Astrocyte (in vitro differentiated cells and primary cell): ENCODE measurements at regions not wholly inside any gene's neighbourhood (a gene's known extent, or its start where the extent isn't known, plus 50 kb on each side); places are given as distances from the start of the nearest gene placed in this dataset.
A peak's percentile ranks its signal among the peaks of the same experiment; 100 is the strongest.

Experiments used
- DNase-seq: peaks from one replicate; pipeline ENCODE4 v3.0.0-alpha.2; 2010; ENCODE audit warnings: low read depth
- FAIRE-seq: peaks from 2 replicates; lab custom pipeline; 2011; peaks lifted over from hg19 to GRCh38; lab: Jason Lieb, UNC
- H2AFZ ChIP-seq: 2 replicates; pipeline ENCODE4 v1.6.0; 2012; ENCODE audit warnings: low read depth, low read length, inconsistent platforms
- H3K27ac ChIP-seq: 2 replicates; pipeline ENCODE4 v1.5.1; 2011; ENCODE audit warnings: low read depth, low read length, inconsistent platforms
- H3K27me3 ChIP-seq: 2 replicates; pipeline ENCODE4 v1.6.0; 2011; ENCODE audit warnings: low read length, inconsistent platforms; ENCODE audit not compliant: insufficient read depth
- H3K36me3 ChIP-seq: 2 replicates; pipeline ENCODE4 v1.5.1; 2011; ENCODE audit warnings: low read length, inconsistent platforms; ENCODE audit not compliant: insufficient read depth
- H3K4me1 ChIP-seq: 2 replicates; pipeline ENCODE4 v1.5.1; 2011; ENCODE audit warnings: low read length, inconsistent platforms; ENCODE audit not compliant: insufficient read depth
- H3K4me2 ChIP-seq: 2 replicates; pipeline ENCODE4 v1.6.0; 2012; ENCODE audit warnings: low read length, inconsistent platforms
- H3K4me3 ChIP-seq: 2 replicates; pipeline ENCODE4 v1.5.1; 2011; ENCODE audit warnings: low read depth, mild to moderate bottlenecking, low read length, inconsistent platforms; ENCODE audit not compliant: insufficient read depth
- H3K79me2 ChIP-seq: 2 replicates; pipeline ENCODE4 v1.6.0; 2012; ENCODE audit warnings: mild to moderate bottlenecking, low read length, inconsistent platforms; ENCODE audit not compliant: insufficient read depth
- H3K9ac ChIP-seq: 2 replicates; pipeline ENCODE4 v1.6.0; 2012; ENCODE audit warnings: mild to moderate bottlenecking, low read length, inconsistent platforms
- H3K9me3 ChIP-seq: 2 replicates; pipeline ENCODE4 v1.5.1; 2012; ENCODE audit warnings: low read depth, mild to moderate bottlenecking, low read length, inconsistent platforms; ENCODE audit not compliant: insufficient read depth
- H4K20me1 ChIP-seq: 2 replicates; pipeline ENCODE4 v1.6.0; 2012; ENCODE audit warnings: low read length, inconsistent platforms; ENCODE audit not compliant: insufficient read depth
- H3K27ac Mint-ChIP-seq: one replicate; pipeline ENCODE4 v1.8.0; 2021; ENCODE audit warnings: mild to moderate bottlenecking, mixed read lengths; ENCODE audit not compliant: unreplicated experiment
- H3K27me3 Mint-ChIP-seq: one replicate; pipeline ENCODE4 v1.8.0; 2021; ENCODE audit warnings: low read depth, mixed read lengths; ENCODE audit not compliant: unreplicated experiment
- H3K36me3 Mint-ChIP-seq: one replicate; pipeline ENCODE4 v1.8.0; 2021; ENCODE audit warnings: low read depth, mixed read lengths; ENCODE audit not compliant: unreplicated experiment
- H3K4me1 Mint-ChIP-seq: one replicate; pipeline ENCODE4 v1.8.0; 2021; ENCODE audit warnings: low read depth, mixed read lengths; ENCODE audit not compliant: unreplicated experiment
- H3K4me3 Mint-ChIP-seq: one replicate; pipeline ENCODE4 v1.8.0; 2021; ENCODE audit warnings: mild to moderate bottlenecking, moderate library complexity, mixed read lengths; ENCODE audit not compliant: unreplicated experiment
- H3K9me3 Mint-ChIP-seq: one replicate; pipeline ENCODE4 v1.8.0; 2021; ENCODE audit warnings: mild to moderate bottlenecking, mixed read lengths; ENCODE audit not compliant: unreplicated experiment
- EZH2 ChIP-seq: IDR thresholded peaks from 2 replicates; pipeline ENCODE4 v1.6.1; 2012; ENCODE audit warnings: mild to moderate bottlenecking, low read length, inconsistent platforms; ENCODE audit not compliant: insufficient read depth
- TF ChIP-seq, protein P1 (sequence below): IDR thresholded peaks from 2 replicates; pipeline ENCODE4 v1.5.1; 2011; ENCODE audit warnings: low read depth, mild to moderate bottlenecking, inconsistent platforms, low read length, moderate library complexity; ENCODE audit not compliant: insufficient read depth

DNA sequence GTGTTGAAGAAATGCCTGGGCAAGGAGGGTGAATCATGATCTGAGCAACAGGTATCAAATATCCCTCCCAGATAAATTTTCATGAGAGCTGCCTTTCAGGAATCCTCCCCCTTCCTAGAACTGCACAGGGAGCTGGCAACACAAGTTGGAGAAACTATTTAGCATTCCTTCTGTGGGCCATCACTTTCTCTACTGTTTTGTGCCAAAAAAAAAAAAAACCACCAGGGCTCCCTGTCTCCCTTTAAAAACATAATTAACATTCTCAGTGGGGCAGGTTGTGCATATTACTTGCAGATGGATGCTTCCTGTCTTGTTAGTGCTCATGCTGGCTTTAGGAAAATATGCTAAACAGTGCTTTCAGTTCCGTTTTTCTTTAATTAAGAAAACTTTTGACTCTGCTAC is 234.9 kb upstream of the LMCD1 start:
- H4K20me1 ChIP-seq = no peaks in the 10 kb centered on the region
- no peak overlapping the region for H3K4me3 ChIP-seq
- H3K27me3 ChIP-seq = no peaks in the 10 kb centered on the region
- no peak for TF ChIP-seq EZH2
- TF ChIP-seq, protein P1, sequence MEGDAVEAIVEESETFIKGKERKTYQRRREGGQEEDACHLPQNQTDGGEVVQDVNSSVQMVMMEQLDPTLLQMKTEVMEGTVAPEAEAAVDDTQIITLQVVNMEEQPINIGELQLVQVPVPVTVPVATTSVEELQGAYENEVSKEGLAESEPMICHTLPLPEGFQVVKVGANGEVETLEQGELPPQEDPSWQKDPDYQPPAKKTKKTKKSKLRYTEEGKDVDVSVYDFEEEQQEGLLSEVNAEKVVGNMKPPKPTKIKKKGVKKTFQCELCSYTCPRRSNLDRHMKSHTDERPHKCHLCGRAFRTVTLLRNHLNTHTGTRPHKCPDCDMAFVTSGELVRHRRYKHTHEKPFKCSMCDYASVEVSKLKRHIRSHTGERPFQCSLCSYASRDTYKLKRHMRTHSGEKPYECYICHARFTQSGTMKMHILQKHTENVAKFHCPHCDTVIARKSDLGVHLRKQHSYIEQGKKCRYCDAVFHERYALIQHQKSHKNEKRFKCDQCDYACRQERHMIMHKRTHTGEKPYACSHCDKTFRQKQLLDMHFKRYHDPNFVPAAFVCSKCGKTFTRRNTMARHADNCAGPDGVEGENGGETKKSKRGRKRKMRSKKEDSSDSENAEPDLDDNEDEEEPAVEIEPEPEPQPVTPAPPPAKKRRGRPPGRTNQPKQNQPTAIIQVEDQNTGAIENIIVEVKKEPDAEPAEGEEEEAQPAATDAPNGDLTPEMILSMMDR = no peak
- FAIRE-seq = no peak
- Mint-ChIP-seq H3K4me1 (no peaks in the 10 kb centered on the region), H3K36me3 (no peaks in the 10 kb centered on the region), H3K27ac (no peak overlapping the region), H3K4me3 (no peak overlapping the region), H3K9me3 (no peaks in the 10 kb centered on the region), H3K27me3 (no peaks in the 10 kb centered on the region)
- no peaks in the 10 kb centered on the region for H3K4me1 ChIP-seq
- H3K9ac ChIP-seq = no peak overlapping the region
- DNase-seq = peak; percentile 56
- no peaks in the 10 kb centered on the region for H3K36me3 ChIP-seq
- H2AFZ ChIP-seq = no peak overlapping the region
- no peak overlapping the region for H3K27ac ChIP-seq
- H3K4me2 ChIP-seq = peak overlapping the region; percentile 1
- no peaks in the 10 kb centered on the region for H3K9me3 ChIP-seq
- no peaks in the 10 kb centered on the region for H3K79me2 ChIP-seq

DNA sequence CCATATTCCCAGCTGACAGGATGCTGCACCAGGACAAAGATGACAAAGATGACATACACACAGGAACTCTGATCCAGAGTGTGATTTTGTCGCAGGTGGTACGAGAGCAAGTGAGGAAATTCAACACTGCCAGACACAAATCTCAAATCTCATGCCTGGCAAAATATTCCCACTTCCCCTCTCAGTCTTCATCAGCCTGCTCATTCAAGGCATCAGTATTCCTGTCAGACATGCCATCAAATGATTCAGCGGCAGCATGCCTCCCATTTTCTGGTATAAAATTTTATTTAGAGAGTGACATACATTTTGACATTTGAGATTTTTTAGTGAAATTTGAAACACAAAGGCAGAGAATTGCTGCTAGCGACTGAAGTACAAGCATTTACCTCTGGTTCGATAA is 228.1 kb upstream of the LMCD1 start:
- no peaks in the 10 kb centered on the region for H3K9me3 Mint-ChIP-seq
- H3K4me1 Mint-ChIP-seq = no peaks in the 10 kb centered on the region
- H3K36me3 Mint-ChIP-seq = no peaks in the 10 kb centered on the region
- H3K4me3 ChIP-seq = no peak overlapping the region
- no peak overlapping the region for H3K4me3 Mint-ChIP-seq
- H2AFZ ChIP-seq = no peak overlapping the region
- H3K27me3 ChIP-seq = no peaks in the 10 kb centered on the region
- no peaks in the 10 kb centered on the region for H3K4me1 ChIP-seq
- no peak overlapping the region for H3K27ac Mint-ChIP-seq
- H3K9me3 ChIP-seq = no peaks in the 10 kb centered on the region
- no peak overlapping the region for H3K9ac ChIP-seq
- H3K79me2 ChIP-seq = no peaks in the 10 kb centered on the region
- no peak overlapping the region for H3K4me2 ChIP-seq
- H3K27ac ChIP-seq = no peak overlapping the region
- TF ChIP-seq, protein P1 = no peak
- no peak for TF ChIP-seq EZH2
- no peaks in the 10 kb centered on the region for H4K20me1 ChIP-seq
- FAIRE-seq (no peak), DNase-seq (no peak)
- H3K27me3 Mint-ChIP-seq = peaks cover 4% of the 10 kb centered on the region
- H3K36me3 ChIP-seq = no peaks in the 10 kb centered on the region

DNA sequence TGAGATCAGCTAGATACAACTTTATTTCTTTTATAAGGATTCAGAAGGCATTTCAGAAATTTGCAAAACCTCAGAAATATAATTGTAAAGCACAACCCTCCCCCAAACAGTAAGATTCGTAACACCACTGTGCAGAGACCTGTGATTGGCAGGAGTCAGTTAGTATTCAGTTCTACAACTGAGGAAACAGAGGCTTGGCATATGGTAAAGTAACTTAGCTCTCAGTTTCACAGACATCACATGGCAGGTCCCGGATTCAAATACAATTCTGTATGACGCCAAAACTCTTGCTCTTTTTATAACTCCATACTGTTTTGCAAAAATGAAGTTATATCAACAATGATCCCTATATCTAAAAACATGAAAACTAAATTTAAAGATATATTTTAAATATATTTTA is 225.6 kb upstream of the LMCD1 start:
- no peak overlapping the region for H3K9ac ChIP-seq
- Mint-ChIP-seq H3K36me3 (no peaks in the 10 kb centered on the region), H3K4me1 (peaks cover 11% of the 10 kb centered on the region), H3K27me3 (peaks cover 4% of the 10 kb centered on the region), H3K4me3 (no peak overlapping the region), H3K9me3 (no peaks in the 10 kb centered on the region), H3K27ac (no peak overlapping the region)
- no peak for DNase-seq
- no peak for FAIRE-seq
- no peaks in the 10 kb centered on the region for H4K20me1 ChIP-seq
- no peaks in the 10 kb centered on the region for H3K4me1 ChIP-seq
- H3K4me3 ChIP-seq = no peak overlapping the region
- no peaks in the 10 kb centered on the region for H3K79me2 ChIP-seq
- H3K27me3 ChIP-seq = no peaks in the 10 kb centered on the region
- no peak overlapping the region for H2AFZ ChIP-seq
- no peak overlapping the region for H3K27ac ChIP-seq
- H3K4me2 ChIP-seq = no peak overlapping the region
- no peaks in the 10 kb centered on the region for H3K9me3 ChIP-seq
- TF ChIP-seq, protein P1 = no peak
- no peak for TF ChIP-seq EZH2
- no peaks in the 10 kb centered on the region for H3K36me3 ChIP-seq
